CD4-positive, alpha-beta T cell (primary cell): ENCODE measurements at regions not wholly inside any gene's neighbourhood (a gene's known extent, or its start where the extent isn't known, plus 50 kb on each side); places are given as distances from the start of the nearest gene placed in this dataset.

ENCODE experiments used
- ATAC-seq: fragments of 200-7000 bp; cut with Tn5 transposase; one replicate; pipeline ENCODE4 v1.10.0; 2022; ENCODE audit warnings: mild to moderate bottlenecking; ENCODE audit not compliant: poor library complexity
- CTCF ChIA-PET: fragments of 350-600 bp; sonication (Branson Sonifier 250); formaldehyde crosslinking; loops from one replicate; lab custom pipeline; 2021; ENCODE audit warnings: antibody characterized with exemption, inconsistent platforms; lab: Charles Lee
- POLR2A ChIA-PET: fragments of 350-600 bp; sonication (Branson Sonifier 250); formaldehyde crosslinking; loops from one replicate; lab custom pipeline; 2021; ENCODE audit warnings: antibody characterized with exemption, inconsistent platforms; lab: Charles Lee
- DNase-seq, 14 experiments: peaks; one replicate each; pipeline ENCODE4 v3.0.0-alpha.2; 2013 to 2020; ENCODE audit warnings: mixed read lengths in 2 of 14
- H3K27ac ChIP-seq, 2 donors: one replicate each; pipeline versions ENCODE4 v1.5.1 to v1.7.0; 2013; ENCODE audit warnings: low read length in 2 of 2, low read depth in 1 of 2, mild to moderate bottlenecking in 1 of 2
- H3K27me3 ChIP-seq, 2 experiments: 1 replicate in 1 of 2; 2 replicates in 1 of 2; pipeline versions ENCODE4 v1.6.1 to v1.7.0; 2013; ENCODE audit warnings: low read length in 2 of 2, control low read depth in 1 of 2, mild to moderate bottlenecking in 1 of 2, moderate library complexity in 1 of 2; ENCODE audit not compliant: insufficient read depth in 2 of 2, control insufficient read depth in 1 of 2
- H3K36me3 ChIP-seq: one replicate; pipeline ENCODE4 v1.6.1; 2013; ENCODE audit warnings: low read length, control low read depth; ENCODE audit not compliant: insufficient read depth
- H3K4me1 ChIP-seq: one replicate; pipeline ENCODE4 v1.6.1; 2013; ENCODE audit warnings: low read length, control low read depth; ENCODE audit not compliant: insufficient read depth
- H3K4me3 ChIP-seq: one replicate; pipeline ENCODE4 v1.5.1; 2013; ENCODE audit warnings: mild to moderate bottlenecking, low read length, moderate library complexity
- H3K9me3 ChIP-seq, 2 experiments: 1 replicate in 1 of 2; 2 replicates in 1 of 2; pipeline versions ENCODE4 v1.6.1 to v1.7.0; 2013; ENCODE audit warnings: low read length in 2 of 2, mild to moderate bottlenecking in 2 of 2, control low read depth in 1 of 2, moderate library complexity in 1 of 2; ENCODE audit not compliant: control insufficient read depth in 1 of 2, insufficient read depth in 1 of 2
- H3K27ac Mint-ChIP-seq: one replicate; pipeline ENCODE4 v1.8.0; 2020; ENCODE audit warnings: mixed read lengths
- H3K27me3 Mint-ChIP-seq: one replicate; pipeline ENCODE4 v1.8.0; 2021; ENCODE audit warnings: mixed read lengths
- H3K36me3 Mint-ChIP-seq: one replicate; pipeline ENCODE4 v1.8.0; 2021; ENCODE audit warnings: low read depth, mixed read lengths
- H3K4me1 Mint-ChIP-seq: one replicate; pipeline ENCODE4 v1.8.0; 2021; ENCODE audit warnings: low read depth, mixed read lengths
- H3K4me3 Mint-ChIP-seq: one replicate; pipeline ENCODE4 v1.8.0; 2020; ENCODE audit warnings: mild to moderate bottlenecking, mixed read lengths
- H3K9me3 Mint-ChIP-seq: one replicate; pipeline ENCODE4 v1.8.0; 2020; ENCODE audit warnings: mixed read lengths
- intact Hi-C, 2 experiments: fragments of 100-400 bp; cut with DNase I in 1 of 2; cut with micrococcal nuclease in 1 of 2; formaldehyde crosslinking; loops; one replicate each; pipeline versions ENCODE4 v1.15.1 to v1.9.0; 2023 to 2025; cut with DNase I, micrococcal nuclease
- TF ChIP-seq, protein P1 (sequence below): fragments of 200-600 bp; IDR thresholded peaks from one replicate; pipeline ENCODE4 v1.8.0; 2022; ENCODE audit warnings: antibody characterized with exemption, mild to moderate bottlenecking

DNA sequence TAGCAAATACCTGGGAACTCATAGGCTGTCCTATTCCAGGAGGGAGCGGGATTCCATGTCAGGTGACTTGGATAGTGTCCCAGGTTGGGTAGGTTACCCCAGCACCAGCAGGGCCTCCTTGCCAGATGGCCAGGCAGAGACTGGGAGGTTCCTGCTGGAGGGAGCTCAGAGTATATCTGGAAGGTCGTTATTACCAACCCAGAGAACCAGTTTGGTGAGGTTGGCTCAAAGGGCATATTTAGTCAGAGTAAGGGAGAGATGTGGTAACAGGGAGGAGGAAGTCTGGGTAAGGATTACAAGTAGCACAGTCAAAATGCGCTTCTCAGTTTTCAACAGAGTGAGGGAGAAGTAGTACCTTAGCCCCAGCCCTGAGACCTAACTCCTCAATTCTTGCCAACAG is 53.3 kb upstream of the LNX1 start:
- Histone ChIP-seq H3K4me1 (no peaks in the 10 kb centered on the region), H3K27ac (no peak overlapping the region), H3K36me3 (no peaks in the 10 kb centered on the region), H3K9me3 (no peaks in the 10 kb centered on the region), H3K4me3 (no peak overlapping the region), H3K27me3 (peaks cover 0 to 2% of the 10 kb centered on the region in 2 experiments)
- ATAC-seq, result no peak
- Mint-ChIP-seq H3K27me3 (peaks cover 4% of the 10 kb centered on the region), H3K9me3 (no peaks in the 10 kb centered on the region), H3K4me1 (no peaks in the 10 kb centered on the region), H3K36me3 (no peaks in the 10 kb centered on the region), H3K27ac (no peak overlapping the region), H3K4me3 (no peak overlapping the region)
- CTCF ChIA-PET, result no interaction called here
- intact Hi-C loops, result no loop called here
- TF ChIP-seq, protein P1, sequence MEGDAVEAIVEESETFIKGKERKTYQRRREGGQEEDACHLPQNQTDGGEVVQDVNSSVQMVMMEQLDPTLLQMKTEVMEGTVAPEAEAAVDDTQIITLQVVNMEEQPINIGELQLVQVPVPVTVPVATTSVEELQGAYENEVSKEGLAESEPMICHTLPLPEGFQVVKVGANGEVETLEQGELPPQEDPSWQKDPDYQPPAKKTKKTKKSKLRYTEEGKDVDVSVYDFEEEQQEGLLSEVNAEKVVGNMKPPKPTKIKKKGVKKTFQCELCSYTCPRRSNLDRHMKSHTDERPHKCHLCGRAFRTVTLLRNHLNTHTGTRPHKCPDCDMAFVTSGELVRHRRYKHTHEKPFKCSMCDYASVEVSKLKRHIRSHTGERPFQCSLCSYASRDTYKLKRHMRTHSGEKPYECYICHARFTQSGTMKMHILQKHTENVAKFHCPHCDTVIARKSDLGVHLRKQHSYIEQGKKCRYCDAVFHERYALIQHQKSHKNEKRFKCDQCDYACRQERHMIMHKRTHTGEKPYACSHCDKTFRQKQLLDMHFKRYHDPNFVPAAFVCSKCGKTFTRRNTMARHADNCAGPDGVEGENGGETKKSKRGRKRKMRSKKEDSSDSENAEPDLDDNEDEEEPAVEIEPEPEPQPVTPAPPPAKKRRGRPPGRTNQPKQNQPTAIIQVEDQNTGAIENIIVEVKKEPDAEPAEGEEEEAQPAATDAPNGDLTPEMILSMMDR, result no peak
- POLR2A ChIA-PET, result interaction anchor here (0.5 kb wide), 1 partner anchor 15 kb away, joined by 4 read pairs; no protein-coding TSS in a partner anchor
- DNase-seq, result no peak
